Gastrocnemius medialis (tissue), 4 donors: ENCODE measurements at regions not wholly inside any gene's neighbourhood (a gene's known extent, or its start where the extent isn't known, plus 50 kb on each side); places are given as distances from the start of the nearest gene placed in this dataset.

ENCODE experiments used
- ATAC-seq, 2 donors: fragments of 150-250 bp; one replicate each; pipeline ENCODE4 v1.9.1; 2016
- DNase-seq, 2 donors: peaks; one replicate each; pipeline ENCODE4 v3.0.0-alpha.2; 2019
- H3K27ac ChIP-seq, 4 donors: fragments of 200-600 bp; sonication (generic); 1 replicate in 1 of 4; 2 replicates in 3 of 4; pipeline ENCODE4 v1.5.1; 2016 to 2018; ENCODE audit warnings: mild to moderate bottlenecking in 2 of 4, moderate library complexity in 1 of 4
- H3K27me3 ChIP-seq, 3 donors: fragments of 200-600 bp; sonication (generic) in 2 of 3; 1 replicate in 1 of 3; 2 replicates in 2 of 3; pipeline versions ENCODE4 v1.5.1 to v1.6.0; 2016 to 2019; ENCODE audit warnings: mild to moderate bottlenecking in 1 of 3, moderate library complexity in 1 of 3
- H3K36me3 ChIP-seq, 2 donors: fragments of 200-600 bp; sonication (generic) in 1 of 2; one replicate each; pipeline ENCODE4 v1.5.1; 2017 to 2018
- H3K4me1 ChIP-seq, 2 donors: fragments of 200-600 bp; sonication (generic) in 1 of 2; one replicate each; pipeline ENCODE4 v1.5.1; 2016 to 2017; ENCODE audit warnings: mild to moderate bottlenecking in 2 of 2
- H3K4me3 ChIP-seq, 4 donors: fragments of 200-600 bp; sonication (generic) in 3 of 4; 1 replicate in 1 of 4; 2 replicates in 3 of 4; pipeline ENCODE4 v1.5.1; 2016 to 2019; ENCODE audit warnings: mild to moderate bottlenecking in 2 of 4
- H3K9me3 ChIP-seq, 3 donors: fragments of 200-600 bp; sonication (generic) in 2 of 3; 1 replicate in 1 of 3; 2 replicates in 2 of 3; pipeline ENCODE4 v1.5.1; 2016 to 2019
- POLR2A ChIP-seq, 2 donors: fragments of 450-650 bp; IDR thresholded peaks; one replicate each; pipeline ENCODE4 v1.6.1; 2017; ENCODE audit warnings: antibody characterized with exemption in 2 of 2, mild to moderate bottlenecking in 2 of 2, moderate library complexity in 2 of 2
- in situ Hi-C, 4 donors: fragments of 200-750 bp; cut with MboI; loops; one replicate each; pipeline versions ENCODE4 v1.15.0 to v1.8.0; 2017; ENCODE audit warnings: low sequenced_read_pairs in 4 of 4
- intact Hi-C: fragments of 100-400 bp; cut with DNase I; formaldehyde crosslinking; loops from one replicate; pipeline ENCODE4 v1.15.1; 2023; ENCODE audit warnings: low total_unique reads
- TF ChIP-seq, protein P1 (sequence below), 5 experiments: fragments of 450-650 bp in 3 of 5; fragments of 200-600 bp in 2 of 5; sonication (generic) in 2 of 5; IDR thresholded peaks in 4 of 5; conservative IDR thresholded peaks in 1 of 5; 1 replicate in 4 of 5; 2 replicates in 1 of 5; pipeline ENCODE4 v1.5.1; 2016 to 2019; ENCODE audit warnings: antibody characterized with exemption in 5 of 5, mild to moderate bottlenecking in 3 of 5, moderate library complexity in 3 of 5

DNA sequence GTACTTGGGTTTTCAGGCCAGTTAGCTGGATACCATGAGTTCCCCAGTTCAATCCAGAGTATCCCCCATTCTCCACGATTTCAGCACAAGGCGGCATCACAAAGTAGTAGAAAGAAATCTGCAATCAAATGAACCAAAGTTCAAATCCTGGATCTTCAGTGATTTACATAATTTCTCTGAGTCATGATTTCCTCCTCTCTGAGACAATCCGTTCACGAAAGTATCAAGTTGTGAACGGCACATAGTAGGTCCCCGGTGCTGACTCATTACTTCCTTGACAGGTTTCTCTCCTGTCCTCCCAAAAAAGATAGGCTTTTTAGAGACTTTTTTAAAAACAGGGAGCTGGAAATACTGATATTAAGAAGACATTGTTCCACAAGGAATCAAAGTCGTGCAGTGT is 69.1 kb upstream of the AKIP1 start:
- DNase-seq (no peak), ATAC-seq (no peak)
- Histone ChIP-seq H3K4me1 (peaks cover 0 to 18% of the 10 kb centered on the region in 2 donors), H3K9me3 (no peaks in the 10 kb centered on the region), H3K4me3 (no peak overlapping the region), H3K36me3 (no peaks in the 10 kb centered on the region), H3K27me3 (no peaks in the 10 kb centered on the region), H3K27ac (no peak overlapping the region)
- no peak for TF ChIP-seq POLR2A (IDR thresholded peaks at IDR 0.05)
- TF ChIP-seq, protein P1, sequence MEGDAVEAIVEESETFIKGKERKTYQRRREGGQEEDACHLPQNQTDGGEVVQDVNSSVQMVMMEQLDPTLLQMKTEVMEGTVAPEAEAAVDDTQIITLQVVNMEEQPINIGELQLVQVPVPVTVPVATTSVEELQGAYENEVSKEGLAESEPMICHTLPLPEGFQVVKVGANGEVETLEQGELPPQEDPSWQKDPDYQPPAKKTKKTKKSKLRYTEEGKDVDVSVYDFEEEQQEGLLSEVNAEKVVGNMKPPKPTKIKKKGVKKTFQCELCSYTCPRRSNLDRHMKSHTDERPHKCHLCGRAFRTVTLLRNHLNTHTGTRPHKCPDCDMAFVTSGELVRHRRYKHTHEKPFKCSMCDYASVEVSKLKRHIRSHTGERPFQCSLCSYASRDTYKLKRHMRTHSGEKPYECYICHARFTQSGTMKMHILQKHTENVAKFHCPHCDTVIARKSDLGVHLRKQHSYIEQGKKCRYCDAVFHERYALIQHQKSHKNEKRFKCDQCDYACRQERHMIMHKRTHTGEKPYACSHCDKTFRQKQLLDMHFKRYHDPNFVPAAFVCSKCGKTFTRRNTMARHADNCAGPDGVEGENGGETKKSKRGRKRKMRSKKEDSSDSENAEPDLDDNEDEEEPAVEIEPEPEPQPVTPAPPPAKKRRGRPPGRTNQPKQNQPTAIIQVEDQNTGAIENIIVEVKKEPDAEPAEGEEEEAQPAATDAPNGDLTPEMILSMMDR (IDR thresholded peaks at IDR 0.05 in 4 of 5, conservative IDR thresholded peaks at IDR 0.05 in 1 of 5) = no peak
- in situ Hi-C loops = no loop called here
- intact Hi-C loops = no loop called here

DNA sequence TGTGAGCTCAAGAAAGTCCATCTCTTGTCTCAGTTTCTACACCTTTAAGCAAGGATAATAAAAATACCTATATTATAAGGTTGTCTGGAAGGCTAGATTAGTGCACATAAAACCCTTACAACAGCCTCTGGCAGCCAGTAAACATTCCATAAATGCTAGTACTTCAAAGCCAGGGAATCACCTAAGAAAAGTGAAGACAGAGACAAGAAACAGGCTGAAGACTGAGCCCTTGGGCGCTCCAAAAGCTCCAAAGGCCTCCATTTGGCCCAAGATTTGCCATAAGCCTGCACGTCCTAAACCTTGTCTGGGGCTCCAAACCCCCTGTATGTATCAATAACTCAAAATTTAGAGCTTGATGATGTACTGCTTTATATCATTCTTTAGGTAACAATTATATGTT is 52.2 kb upstream of the AKIP1 start:
- TF ChIP-seq, protein P1 (IDR thresholded peaks at IDR 0.05 in 4 of 5, conservative IDR thresholded peaks at IDR 0.05 in 1 of 5) = no peak
- no peaks in the 10 kb centered on the region for H3K36me3 ChIP-seq
- no peak overlapping the region for H3K27ac ChIP-seq
- intact Hi-C loops = no loop called here
- in situ Hi-C loops = no loop called here
- ATAC-seq (no peak), DNase-seq (no peak)
- no peak overlapping the region for H3K4me3 ChIP-seq
- no peaks in the 10 kb centered on the region for H3K4me1 ChIP-seq
- H3K9me3 ChIP-seq = no peaks in the 10 kb centered on the region
- H3K27me3 ChIP-seq = no peaks in the 10 kb centered on the region
